GM12872 (cell line): ENCODE measurements at regions not wholly inside any gene's neighbourhood (a gene's known extent, or its start where the extent isn't known, plus 50 kb on each side); places are given as distances from the start of the nearest gene placed in this dataset.
A peak's percentile ranks its signal among the peaks of the same experiment; 100 is the strongest.

Experiments
- CTCF ChIP-seq: IDR thresholded peaks from 3 replicates; pipeline ENCODE4 v1.5.1; 2011; ENCODE audit warnings: low read depth, mild to moderate bottlenecking, low read length, moderate library complexity; ENCODE audit not compliant: insufficient read depth

- TF ChIP-seq CTCF = no peak
Observed at GRCh38 chr2:220531216-220531615, 903.8 kb downstream of the SLC4A3 start.

- peak; percentile 56; the same call in 2 of the 3 replicates for TF ChIP-seq CTCF
Observed at GRCh38 chr2:220533485-220533884, 906.1 kb downstream of the SLC4A3 start.

- no peak for TF ChIP-seq CTCF
Observed at GRCh38 chr2:220539481-220539880, 912.1 kb downstream of the SLC4A3 start.

GRCh38 chr2:220544049-220544448 is 916.6 kb downstream of the SLC4A3 start:
- no peak for TF ChIP-seq CTCF

GRCh38 chr2:220550995-220551700 is 923.7 kb downstream of the SLC4A3 start:
- TF ChIP-seq CTCF = no peak

GRCh38 chr2:220552790-220553535 is 925.5 kb downstream of the SLC4A3 start:
- TF ChIP-seq CTCF = no peak

GRCh38 chr2:220555961-220556630 is 928.7 kb downstream of the SLC4A3 start:
- no peak for TF ChIP-seq CTCF
